Suppressor macrophage treated with lipopolysaccharide for 4 hours (primary cell): ENCODE measurements at regions not wholly inside any gene's neighbourhood (a gene's known extent, or its start where the extent isn't known, plus 50 kb on each side); places are given as distances from the start of the nearest gene placed in this dataset.
A peak's percentile ranks its signal among the peaks of the same experiment; 100 is the strongest.

Source experiments
- DNase-seq: peaks from one replicate; pipeline ENCODE4 v3.0.0-alpha.2; 2020

DNA sequence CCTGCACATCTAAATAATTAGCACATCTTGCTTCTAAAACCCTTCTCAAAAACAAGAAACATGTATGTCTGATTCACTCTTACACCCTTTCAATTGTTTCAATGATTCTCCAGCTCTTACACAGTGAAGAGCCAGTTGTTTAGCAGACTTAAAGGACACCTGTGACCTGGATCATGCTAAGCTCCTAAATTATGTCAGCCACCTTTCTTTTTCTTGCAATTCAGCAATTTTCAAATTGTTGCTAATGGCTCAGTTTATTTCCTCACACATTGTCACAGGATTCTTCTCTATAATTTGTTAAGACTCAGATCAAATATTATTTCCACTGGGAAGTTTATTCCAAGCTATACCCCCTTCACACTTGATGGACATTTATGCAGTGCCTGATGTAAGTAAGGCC, 413.2 kb downstream of the PLA2G4A start:
- no peak for DNase-seq

DNA sequence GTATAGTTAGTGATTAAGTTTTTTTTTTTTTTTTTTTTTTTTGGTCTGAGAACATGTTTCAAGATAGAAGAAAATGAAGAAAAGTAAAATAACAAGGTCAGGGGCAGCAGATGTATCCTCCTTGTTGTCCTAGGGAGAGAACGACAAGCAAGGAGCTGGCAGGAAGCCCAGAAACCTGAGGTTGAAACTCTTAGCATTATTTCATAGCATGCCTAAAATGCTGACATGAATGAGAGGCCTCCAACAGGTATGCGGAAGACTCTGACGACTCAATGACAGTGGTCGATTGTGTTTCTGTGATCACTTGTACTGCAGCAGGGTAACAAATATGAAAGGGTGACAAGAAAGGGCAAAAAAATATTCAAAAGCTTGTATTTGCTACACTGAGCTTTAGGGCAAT, 415.9 kb downstream of the PLA2G4A start:
- DNase-seq: no peak

DNA sequence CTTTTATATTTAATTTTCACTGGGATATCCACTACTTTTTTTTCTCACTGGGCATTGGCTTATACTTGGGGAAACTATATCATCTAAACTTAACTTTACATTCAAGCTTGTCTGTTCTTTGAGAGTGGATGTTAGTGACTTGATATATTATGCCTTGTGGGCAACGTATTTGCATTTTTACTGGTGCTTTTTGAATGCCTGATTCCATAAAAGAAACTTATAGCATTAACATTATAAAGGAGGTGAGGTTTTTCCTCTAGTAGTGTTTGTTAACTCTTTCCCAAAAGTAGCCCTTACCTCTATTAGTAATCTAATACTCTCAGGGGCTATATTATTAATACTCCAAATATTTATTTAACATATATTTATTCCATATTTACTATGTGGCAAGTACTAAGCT, 416.5 kb downstream of the PLA2G4A start:
- no peak for DNase-seq

- DNase-seq: no peak
Measured at GRCh38 chr1:187249196-187249595, 420.4 kb downstream of the PLA2G4A start.

- DNase-seq: no peak
Measured at GRCh38 chr1:187252923-187253322, 424.2 kb downstream of the PLA2G4A start.

GRCh38 chr1:187257476-187257875, 428.7 kb downstream of the PLA2G4A start:
- DNase-seq: no peak

DNA sequence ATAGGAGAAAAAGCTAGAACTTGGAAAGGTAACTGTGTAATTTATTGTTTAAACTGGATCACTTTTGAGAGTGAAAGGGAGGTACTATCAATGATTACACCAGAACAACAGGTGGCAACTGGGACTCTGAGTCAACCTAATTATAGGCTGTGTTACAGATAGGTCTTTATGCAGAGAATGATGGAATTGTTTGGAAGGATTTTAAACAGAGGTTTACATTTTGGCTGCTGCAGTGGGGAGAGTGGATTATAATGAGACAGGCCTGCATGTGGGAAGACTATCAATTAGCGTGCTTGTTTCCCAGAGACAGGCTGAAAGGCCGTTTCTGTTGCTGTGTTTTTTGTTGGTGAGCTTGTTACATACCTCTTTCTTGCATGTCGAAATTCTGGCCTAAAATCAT, 432.9 kb downstream of the PLA2G4A start:
- no peak for DNase-seq

DNA sequence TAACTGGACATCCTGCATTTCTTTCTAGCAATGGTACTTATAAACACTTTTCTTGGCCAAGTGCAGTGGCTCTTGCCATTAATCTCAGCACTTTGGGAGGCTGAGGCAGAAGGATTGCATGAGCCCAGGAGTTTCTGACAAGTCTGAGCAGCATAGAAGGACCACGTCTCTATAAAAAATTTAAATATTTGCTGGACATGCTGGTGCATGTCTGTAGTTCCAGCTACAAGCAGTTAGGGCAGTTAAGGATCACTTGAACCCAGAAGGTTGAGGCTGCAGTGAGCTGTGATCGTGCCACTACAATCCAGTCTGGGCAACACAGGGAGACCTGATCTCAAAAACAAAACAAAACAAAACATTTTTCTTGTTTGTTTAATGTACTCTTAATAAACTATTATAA, 434.0 kb downstream of the PLA2G4A start:
- no peak for DNase-seq

DNA sequence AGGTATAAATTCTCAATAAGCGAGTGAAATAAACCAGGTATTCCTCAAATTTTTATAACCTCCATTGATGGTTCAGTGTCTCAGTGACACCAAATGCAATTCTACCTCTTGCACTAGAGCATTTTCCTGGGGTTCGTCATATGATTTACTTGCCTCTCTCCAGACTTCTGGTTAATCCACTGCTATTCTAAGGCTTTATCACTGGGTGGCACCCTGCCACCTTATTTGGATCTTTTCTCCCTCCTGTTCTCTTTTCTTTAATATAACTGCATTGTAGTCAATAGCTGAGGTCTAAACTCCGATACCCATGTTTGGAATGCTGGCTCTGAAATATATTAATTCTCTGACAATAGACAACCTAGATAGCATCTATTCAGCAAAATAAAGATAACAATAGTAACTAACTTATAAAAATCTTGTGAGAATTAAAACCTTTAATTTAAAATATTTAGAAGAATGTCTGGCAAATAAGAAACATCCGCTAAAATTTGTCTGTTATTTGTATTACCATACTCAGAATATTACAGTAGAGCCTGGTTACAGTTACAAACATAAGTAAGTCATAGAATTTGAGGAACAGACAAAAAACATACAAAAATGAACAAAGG, 436.4 kb downstream of the PLA2G4A start:
- DNase-seq: peak; percentile 6

GRCh38 chr1:187266051-187266450, 437.3 kb downstream of the PLA2G4A start:
- no peak for DNase-seq

DNA sequence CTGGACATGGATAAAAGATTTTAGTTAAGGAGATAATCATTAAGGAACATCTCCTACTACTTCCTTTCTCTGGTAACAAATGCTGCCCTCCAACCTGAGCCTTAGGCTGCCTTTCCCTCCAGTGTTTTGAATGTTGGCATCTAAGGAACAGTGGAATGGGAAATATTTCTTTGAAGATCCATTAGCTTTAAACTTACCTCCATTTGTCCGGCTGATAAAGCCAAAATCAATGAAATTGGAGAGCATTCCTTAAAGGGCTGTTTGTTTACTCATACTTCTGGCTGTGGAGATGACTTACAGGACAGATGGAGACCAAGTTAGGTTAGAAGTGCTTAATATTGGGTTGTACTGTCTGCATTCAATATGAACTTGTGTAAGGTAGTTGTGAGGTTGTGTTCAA, 439.1 kb downstream of the PLA2G4A start:
- DNase-seq: no peak

DNA sequence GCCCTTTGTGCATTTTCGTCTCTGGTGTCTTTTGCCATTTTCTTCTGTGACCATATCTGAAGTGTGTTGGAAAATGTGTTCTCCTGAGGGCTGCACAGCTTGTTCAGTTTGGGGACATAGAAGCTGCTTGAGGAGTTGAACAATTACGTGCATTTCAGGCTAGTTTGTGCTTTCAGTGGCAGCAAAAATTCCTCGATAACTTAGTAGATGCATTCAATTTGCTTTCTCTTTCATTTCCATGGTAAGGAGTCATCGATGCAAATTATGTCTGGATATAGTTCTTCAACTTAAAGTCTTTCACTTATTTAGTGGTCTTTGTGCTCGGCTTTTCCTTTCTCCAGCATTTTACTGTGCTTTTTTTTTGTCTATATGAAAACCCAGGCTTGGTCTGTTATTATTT, 441.5 kb downstream of the PLA2G4A start:
- no peak for DNase-seq

DNA sequence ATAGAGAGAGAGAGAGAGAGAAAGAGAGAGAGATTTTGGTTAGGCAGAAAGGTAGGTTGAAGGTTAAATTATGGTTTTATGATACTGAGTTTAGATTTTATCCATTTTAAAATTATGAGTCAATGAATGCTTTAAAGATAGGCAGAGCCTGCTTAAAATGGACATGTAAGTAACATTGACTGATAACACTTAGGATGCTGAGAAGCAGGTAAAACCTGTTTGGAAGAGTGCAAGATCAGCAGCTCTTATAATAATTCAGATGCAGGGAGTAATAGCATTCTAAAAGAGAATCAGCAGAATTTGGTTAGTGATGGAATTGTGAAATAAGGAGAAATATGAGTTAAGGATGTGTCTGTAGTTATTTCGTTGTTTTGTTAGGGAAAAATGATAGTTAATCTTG, 446.6 kb downstream of the PLA2G4A start:
- no peak for DNase-seq

- DNase-seq: no peak
Measured at GRCh38 chr1:187275985-187276575, 447.3 kb downstream of the PLA2G4A start.

- DNase-seq: no peak
Measured at GRCh38 chr1:187276677-187277076, 447.9 kb downstream of the PLA2G4A start.

DNA sequence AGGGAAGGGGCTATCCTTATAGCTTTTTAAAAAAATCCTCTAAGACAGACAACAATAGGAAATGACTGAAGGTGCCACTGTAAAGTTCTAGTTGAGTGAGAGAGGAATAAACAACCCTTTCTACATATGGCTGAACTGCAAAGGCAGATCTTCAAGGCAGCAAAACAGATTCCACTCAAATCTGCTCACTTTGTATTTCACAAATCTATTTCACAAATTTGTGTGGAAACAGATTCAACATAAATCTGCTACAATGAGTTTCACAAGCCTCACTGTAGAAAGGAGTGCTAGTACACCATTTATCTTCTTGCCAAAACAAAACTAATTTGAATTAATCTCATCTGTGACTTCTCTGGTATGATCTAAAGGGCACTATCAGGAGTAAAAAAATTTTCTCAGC, 451.3 kb downstream of the PLA2G4A start:
- DNase-seq: no peak

DNA sequence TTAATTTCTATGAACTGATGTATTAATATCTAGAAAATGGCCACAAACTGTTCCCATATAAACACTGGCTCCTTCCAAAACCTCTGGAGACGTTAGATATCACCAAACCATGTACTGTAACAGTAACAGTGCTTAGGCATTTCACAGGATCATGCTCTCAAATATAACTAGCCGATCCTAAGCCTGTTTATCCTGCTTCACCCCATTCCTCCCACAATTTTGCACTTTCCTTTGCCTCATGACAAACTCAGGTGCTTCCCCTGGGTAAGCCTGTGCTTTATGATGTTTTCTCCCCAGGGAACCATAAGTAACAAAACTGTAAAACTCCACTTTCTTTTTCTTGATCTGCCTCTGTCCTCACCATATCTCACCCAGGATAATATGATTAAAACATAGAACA, 452.3 kb downstream of the PLA2G4A start:
- DNase-seq: no peak

DNA sequence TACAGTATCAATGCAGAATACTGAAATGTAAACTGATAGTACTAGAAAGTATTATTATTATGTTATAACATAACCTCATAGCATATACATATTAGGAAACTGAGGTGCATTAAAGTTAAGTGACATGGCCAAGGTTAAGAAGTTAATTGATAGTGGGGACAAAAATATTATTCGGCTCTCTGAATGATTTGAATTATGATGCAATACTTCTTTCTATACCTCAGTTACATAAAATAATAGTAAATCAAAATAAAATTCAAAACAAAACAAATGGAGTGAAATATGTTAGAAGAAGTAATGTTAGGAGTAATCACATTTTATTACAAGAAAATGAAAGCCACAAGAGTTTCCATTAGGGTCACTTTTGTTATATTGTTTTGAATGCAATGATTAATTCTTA, 455.2 kb downstream of the PLA2G4A start:
- DNase-seq: no peak

- DNase-seq: no peak
Measured at GRCh38 chr1:187294421-187295201, 465.9 kb downstream of the PLA2G4A start.

- no peak for DNase-seq
Measured at GRCh38 chr1:187300081-187300480, 471.3 kb downstream of the PLA2G4A start.

- DNase-seq: no peak
Measured at GRCh38 chr1:187306710-187307415, 478.1 kb downstream of the PLA2G4A start.

DNA sequence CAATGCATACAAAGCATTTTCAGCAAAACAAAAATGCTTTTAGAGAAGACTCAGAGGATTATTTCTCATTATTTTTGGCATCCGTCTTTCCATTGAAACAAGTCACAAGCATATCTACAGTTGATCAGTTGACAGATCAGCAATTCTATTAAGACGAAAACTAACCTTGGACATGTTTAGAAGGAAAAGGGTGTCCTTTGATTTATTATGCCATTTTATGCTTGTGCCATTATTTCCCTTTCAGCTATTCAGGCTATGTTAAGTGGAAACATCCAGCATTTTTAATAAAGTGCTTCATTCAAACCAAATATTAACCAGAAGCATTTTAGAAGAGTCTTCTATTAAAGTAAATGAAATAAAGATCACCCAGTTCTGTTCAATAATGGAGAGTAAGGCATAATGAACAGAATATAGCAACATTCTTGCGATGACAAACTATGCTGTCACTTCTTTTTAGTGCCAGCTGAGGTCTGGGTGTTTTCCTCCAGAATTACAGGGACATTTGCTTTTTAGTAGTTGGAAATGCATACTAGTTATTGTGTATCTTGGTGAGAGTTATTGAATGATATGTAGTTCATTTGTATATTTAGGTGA, 481.4 kb downstream of the PLA2G4A start:
- DNase-seq: no peak

DNA sequence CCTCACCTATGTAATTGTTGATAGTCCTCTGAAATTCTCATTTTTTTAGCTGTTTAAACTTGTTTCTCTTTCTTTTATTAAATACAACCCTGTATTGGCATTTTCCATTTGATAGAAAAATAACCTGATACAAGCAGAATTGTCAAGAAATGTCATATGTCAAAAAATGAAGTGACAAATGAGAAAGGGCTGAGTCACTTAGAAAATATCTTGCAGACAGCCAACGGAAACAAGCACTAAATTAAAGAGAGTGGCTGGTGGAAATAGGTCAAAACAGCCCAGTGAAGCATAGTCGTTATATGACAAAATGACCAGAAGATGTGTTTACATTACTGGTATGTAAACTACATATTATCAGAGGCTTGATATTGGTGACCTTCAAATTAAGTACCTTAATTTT, 484.4 kb downstream of the PLA2G4A start:
- no peak for DNase-seq
